Effector CD8-positive, alpha-beta T cell (primary cell): ENCODE measurements at regions not wholly inside any gene's neighbourhood (a gene's known extent, or its start where the extent isn't known, plus 50 kb on each side); places are given as distances from the start of the nearest gene placed in this dataset.
"Not testable (repeated sequence)": the region's sequence is repeated elsewhere in the genome, so short reads cannot be mapped to it uniquely, and the experiment has no call there.

Experiments used
- DNase-seq: peaks from one replicate; lab custom pipeline; 2025; lab: John Stamatoyannopoulos, UW

GRCh38 chr1:166391279-166392066, 224.7 kb upstream of the FAM78B start:
- DNase-seq: no peak

- no peak for DNase-seq
Measured at GRCh38 chr1:166395729-166396128, 228.9 kb upstream of the FAM78B start.

GRCh38 chr1:166409253-166410082, 242.7 kb upstream of the FAM78B start:
- not testable (repeated sequence) for DNase-seq

GRCh38 chr1:166410083-166410385, 243.2 kb upstream of the FAM78B start:
- DNase-seq: no peak

GRCh38 chr1:166416831-166417230, 250.0 kb upstream of the FAM78B start:
- DNase-seq: not testable (repeated sequence)

- no peak for DNase-seq
Measured at GRCh38 chr1:166418344-166418933, 251.6 kb upstream of the FAM78B start.

- not testable (repeated sequence) for DNase-seq
Measured at GRCh38 chr1:166422586-166422985, 255.8 kb upstream of the FAM78B start.

- DNase-seq: no peak
Measured at GRCh38 chr1:166432655-166433054, 265.9 kb upstream of the FAM78B start.

- not testable (repeated sequence) for DNase-seq
Measured at GRCh38 chr1:166433404-166434304, 266.9 kb upstream of the FAM78B start.

GRCh38 chr1:166457700-166458099, 290.9 kb upstream of the FAM78B start:
- DNase-seq: no peak

- DNase-seq: no peak
Measured at GRCh38 chr1:166464333-166464732, 297.5 kb upstream of the FAM78B start.

- DNase-seq: no peak
Measured at GRCh38 chr1:166470014-166470413, 303.2 kb upstream of the FAM78B start.

GRCh38 chr1:166470441-166470840, 303.6 kb upstream of the FAM78B start:
- DNase-seq: no peak

GRCh38 chr1:166471359-166471758, 304.6 kb upstream of the FAM78B start:
- no peak for DNase-seq

- DNase-seq: peak; percentile 16
Measured at GRCh38 chr1:166479052-166479631, 312.3 kb upstream of the FAM78B start.

- no peak for DNase-seq
Measured at GRCh38 chr1:166484471-166484870, 317.7 kb upstream of the FAM78B start.

GRCh38 chr1:166484871-166485270, 318.1 kb upstream of the FAM78B start:
- no peak for DNase-seq

GRCh38 chr1:166485620-166486019, 318.8 kb upstream of the FAM78B start:
- DNase-seq: no peak

GRCh38 chr1:166488327-166488726, 321.5 kb upstream of the FAM78B start:
- DNase-seq: no peak

GRCh38 chr1:166489356-166489669, 322.5 kb upstream of the FAM78B start:
- no peak for DNase-seq

GRCh38 chr1:166489670-166490436, 323.1 kb upstream of the FAM78B start:
- no peak for DNase-seq
